Astrocyte (in vitro differentiated cells and primary cell): ENCODE measurements at regions not wholly inside any gene's neighbourhood (a gene's known extent, or its start where the extent isn't known, plus 50 kb on each side); places are given as distances from the start of the nearest gene placed in this dataset.

ENCODE experiments used
- DNase-seq: peaks from one replicate; pipeline ENCODE4 v3.0.0-alpha.2; 2010; ENCODE audit warnings: low read depth
- FAIRE-seq: peaks from 2 replicates; lab custom pipeline; 2011; peaks lifted over from hg19 to GRCh38; lab: Jason Lieb, UNC
- H2AFZ ChIP-seq: 2 replicates; pipeline ENCODE4 v1.6.0; 2012; ENCODE audit warnings: low read depth, low read length, inconsistent platforms
- H3K27ac ChIP-seq: 2 replicates; pipeline ENCODE4 v1.5.1; 2011; ENCODE audit warnings: low read depth, low read length, inconsistent platforms
- H3K27me3 ChIP-seq: 2 replicates; pipeline ENCODE4 v1.6.0; 2011; ENCODE audit warnings: low read length, inconsistent platforms; ENCODE audit not compliant: insufficient read depth
- H3K36me3 ChIP-seq: 2 replicates; pipeline ENCODE4 v1.5.1; 2011; ENCODE audit warnings: low read length, inconsistent platforms; ENCODE audit not compliant: insufficient read depth
- H3K4me1 ChIP-seq: 2 replicates; pipeline ENCODE4 v1.5.1; 2011; ENCODE audit warnings: low read length, inconsistent platforms; ENCODE audit not compliant: insufficient read depth
- H3K4me2 ChIP-seq: 2 replicates; pipeline ENCODE4 v1.6.0; 2012; ENCODE audit warnings: low read length, inconsistent platforms
- H3K4me3 ChIP-seq: 2 replicates; pipeline ENCODE4 v1.5.1; 2011; ENCODE audit warnings: low read depth, mild to moderate bottlenecking, low read length, inconsistent platforms; ENCODE audit not compliant: insufficient read depth
- H3K79me2 ChIP-seq: 2 replicates; pipeline ENCODE4 v1.6.0; 2012; ENCODE audit warnings: mild to moderate bottlenecking, low read length, inconsistent platforms; ENCODE audit not compliant: insufficient read depth
- H3K9ac ChIP-seq: 2 replicates; pipeline ENCODE4 v1.6.0; 2012; ENCODE audit warnings: mild to moderate bottlenecking, low read length, inconsistent platforms
- H3K9me3 ChIP-seq: 2 replicates; pipeline ENCODE4 v1.5.1; 2012; ENCODE audit warnings: low read depth, mild to moderate bottlenecking, low read length, inconsistent platforms; ENCODE audit not compliant: insufficient read depth
- H4K20me1 ChIP-seq: 2 replicates; pipeline ENCODE4 v1.6.0; 2012; ENCODE audit warnings: low read length, inconsistent platforms; ENCODE audit not compliant: insufficient read depth
- H3K27ac Mint-ChIP-seq: one replicate; pipeline ENCODE4 v1.8.0; 2021; ENCODE audit warnings: mild to moderate bottlenecking, mixed read lengths; ENCODE audit not compliant: unreplicated experiment
- H3K27me3 Mint-ChIP-seq: one replicate; pipeline ENCODE4 v1.8.0; 2021; ENCODE audit warnings: low read depth, mixed read lengths; ENCODE audit not compliant: unreplicated experiment
- H3K36me3 Mint-ChIP-seq: one replicate; pipeline ENCODE4 v1.8.0; 2021; ENCODE audit warnings: low read depth, mixed read lengths; ENCODE audit not compliant: unreplicated experiment
- H3K4me1 Mint-ChIP-seq: one replicate; pipeline ENCODE4 v1.8.0; 2021; ENCODE audit warnings: low read depth, mixed read lengths; ENCODE audit not compliant: unreplicated experiment
- H3K4me3 Mint-ChIP-seq: one replicate; pipeline ENCODE4 v1.8.0; 2021; ENCODE audit warnings: mild to moderate bottlenecking, moderate library complexity, mixed read lengths; ENCODE audit not compliant: unreplicated experiment
- H3K9me3 Mint-ChIP-seq: one replicate; pipeline ENCODE4 v1.8.0; 2021; ENCODE audit warnings: mild to moderate bottlenecking, mixed read lengths; ENCODE audit not compliant: unreplicated experiment
- EZH2 ChIP-seq: IDR thresholded peaks from 2 replicates; pipeline ENCODE4 v1.6.1; 2012; ENCODE audit warnings: mild to moderate bottlenecking, low read length, inconsistent platforms; ENCODE audit not compliant: insufficient read depth
- TF ChIP-seq, protein P1 (sequence below): IDR thresholded peaks from 2 replicates; pipeline ENCODE4 v1.5.1; 2011; ENCODE audit warnings: low read depth, mild to moderate bottlenecking, inconsistent platforms, low read length, moderate library complexity; ENCODE audit not compliant: insufficient read depth

DNA sequence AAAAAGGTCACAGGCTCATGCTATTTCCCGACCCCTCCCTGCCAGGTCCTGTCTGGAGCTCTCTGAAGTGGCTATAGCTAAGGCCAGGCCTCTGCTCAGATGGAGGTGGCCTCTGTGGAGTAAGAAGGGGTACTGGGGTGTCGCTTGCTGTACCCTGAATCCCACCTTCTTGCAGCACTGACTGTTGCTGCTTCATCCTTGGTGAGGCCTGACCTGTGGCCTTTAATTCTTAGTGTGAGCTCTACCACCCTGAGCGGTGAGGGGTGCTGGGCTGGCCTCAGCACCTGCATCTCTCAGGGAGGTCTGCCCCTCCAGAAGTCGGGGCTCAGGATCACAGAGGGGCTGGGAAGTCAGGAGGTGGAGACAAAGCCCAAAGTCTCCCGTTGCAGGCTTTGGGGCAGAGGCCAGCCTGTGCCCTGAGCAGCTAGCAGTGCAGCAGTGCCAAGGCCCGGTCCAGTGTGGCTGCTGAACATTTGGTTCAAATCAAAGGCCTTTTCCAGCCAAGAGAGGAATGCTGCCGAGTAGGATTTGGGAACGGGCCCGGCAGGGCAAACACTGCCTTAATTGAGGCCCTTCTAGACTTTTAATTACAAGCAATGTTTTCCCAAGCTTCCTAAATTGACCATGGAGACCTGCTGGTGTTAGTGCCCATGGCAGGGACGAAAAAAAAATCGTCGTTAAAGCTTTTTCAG, 133.5 kb upstream of the HAAO start:
- H3K79me2 ChIP-seq, result no peaks in the 10 kb centered on the region
- DNase-seq (no peak), FAIRE-seq (no peak)
- Mint-ChIP-seq H3K9me3 (peaks cover 3% of the 10 kb centered on the region), H3K36me3 (peaks cover 3% of the 10 kb centered on the region), H3K4me3 (no peak overlapping the region), H3K27ac (peak overlapping the region; percentile 100), H3K27me3 (no peaks in the 10 kb centered on the region), H3K4me1 (peaks cover 64% of the 10 kb centered on the region)
- TF ChIP-seq EZH2, result no peak
- TF ChIP-seq, protein P1, sequence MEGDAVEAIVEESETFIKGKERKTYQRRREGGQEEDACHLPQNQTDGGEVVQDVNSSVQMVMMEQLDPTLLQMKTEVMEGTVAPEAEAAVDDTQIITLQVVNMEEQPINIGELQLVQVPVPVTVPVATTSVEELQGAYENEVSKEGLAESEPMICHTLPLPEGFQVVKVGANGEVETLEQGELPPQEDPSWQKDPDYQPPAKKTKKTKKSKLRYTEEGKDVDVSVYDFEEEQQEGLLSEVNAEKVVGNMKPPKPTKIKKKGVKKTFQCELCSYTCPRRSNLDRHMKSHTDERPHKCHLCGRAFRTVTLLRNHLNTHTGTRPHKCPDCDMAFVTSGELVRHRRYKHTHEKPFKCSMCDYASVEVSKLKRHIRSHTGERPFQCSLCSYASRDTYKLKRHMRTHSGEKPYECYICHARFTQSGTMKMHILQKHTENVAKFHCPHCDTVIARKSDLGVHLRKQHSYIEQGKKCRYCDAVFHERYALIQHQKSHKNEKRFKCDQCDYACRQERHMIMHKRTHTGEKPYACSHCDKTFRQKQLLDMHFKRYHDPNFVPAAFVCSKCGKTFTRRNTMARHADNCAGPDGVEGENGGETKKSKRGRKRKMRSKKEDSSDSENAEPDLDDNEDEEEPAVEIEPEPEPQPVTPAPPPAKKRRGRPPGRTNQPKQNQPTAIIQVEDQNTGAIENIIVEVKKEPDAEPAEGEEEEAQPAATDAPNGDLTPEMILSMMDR, result no peak
- peak overlapping the region; percentile 98 for H3K27ac ChIP-seq
- H3K4me1 ChIP-seq, result peaks cover 56% of the 10 kb centered on the region
- H3K36me3 ChIP-seq, result no peaks in the 10 kb centered on the region
- peak overlapping the region; percentile 80 for H3K9ac ChIP-seq
- no peaks in the 10 kb centered on the region for H3K27me3 ChIP-seq
- peak overlapping the region; percentile 58 for H2AFZ ChIP-seq
- H3K4me3 ChIP-seq, result no peak overlapping the region
- H4K20me1 ChIP-seq, result no peaks in the 10 kb centered on the region
- H3K9me3 ChIP-seq, result no peaks in the 10 kb centered on the region
- H3K4me2 ChIP-seq, result peak overlapping the region; percentile 80

GRCh38 chr2:42924418-42924886, 132.1 kb upstream of the HAAO start:
- H3K4me3 Mint-ChIP-seq, result peak overlapping the region; percentile 4
- H2AFZ ChIP-seq, result peak overlapping the region; percentile 58

More at GRCh38 chr2:42924418-42924886, 132.1 kb upstream of the HAAO start:
- H3K27me3 Mint-ChIP-seq, result no peaks in the 10 kb centered on the region
- Histone ChIP-seq H4K20me1 (no peaks in the 10 kb centered on the region), H3K36me3 (no peaks in the 10 kb centered on the region), H3K9me3 (no peaks in the 10 kb centered on the region), H3K27ac (peak overlapping the region; percentile 98), H3K79me2 (no peaks in the 10 kb centered on the region), H3K4me2 (peak overlapping the region; percentile 80), H3K9ac (peak overlapping the region; percentile 80), H3K4me3 (no peak overlapping the region), H3K27me3 (no peaks in the 10 kb centered on the region), H3K4me1 (peaks cover 45% of the 10 kb centered on the region)
- peaks cover 56% of the 10 kb centered on the region for H3K4me1 Mint-ChIP-seq
- H3K27ac Mint-ChIP-seq, result peak overlapping the region; percentile 100
- TF ChIP-seq, protein P1, result no peak
- TF ChIP-seq EZH2, result no peak
- H3K9me3 Mint-ChIP-seq, result peaks cover 3% of the 10 kb centered on the region
- FAIRE-seq, result no peak
- H3K36me3 Mint-ChIP-seq, result peaks cover 4% of the 10 kb centered on the region
- no peak for DNase-seq
